Adrenal gland (tissue), 9 donors: ENCODE measurements at regions not wholly inside any gene's neighbourhood (a gene's known extent, or its start where the extent isn't known, plus 50 kb on each side); places are given as distances from the start of the nearest gene placed in this dataset.
"Not testable (repeated sequence)": the region's sequence is repeated elsewhere in the genome, so short reads cannot be mapped to it uniquely, and the experiment has no call there.

Experiments used
- DNase-seq, 7 donors: peaks; one replicate each; pipeline ENCODE4 v3.0.0-alpha.2; 2019 to 2020
- H3K27ac ChIP-seq, 5 donors: fragments of 200-600 bp; sonication (generic) in 4 of 5; 1 replicate in 3 of 5; 2 replicates in 2 of 5; pipeline versions ENCODE4 v1.5.1 to v1.8.0; 2016 to 2020; ENCODE audit warnings: mild to moderate bottlenecking in 1 of 5
- H3K27me3 ChIP-seq: fragments of 200-600 bp; 2 replicates; pipeline ENCODE4 v1.8.0; 2021
- H3K36me3 ChIP-seq, 2 donors: fragments of 200-600 bp; replicated peaks in 1 of 2; 1 replicate in 1 of 2; 2 replicates in 1 of 2; pipeline versions ENCODE4 v1.5.1 to v1.8.0; 2018 to 2022
- H3K4me1 ChIP-seq, 2 donors: fragments of 200-600 bp; replicated peaks in 1 of 2; 1 replicate in 1 of 2; 2 replicates in 1 of 2; pipeline versions ENCODE4 v1.5.1 to v1.8.0; 2018 to 2021
- H3K4me3 ChIP-seq, 4 donors: fragments of 200-600 bp; sonication (generic) in 3 of 4; one replicate each; pipeline ENCODE4 v1.5.1; 2016 to 2018
- H3K9me3 ChIP-seq, 3 donors: fragments of 200-600 bp; sonication (generic) in 1 of 3; replicated peaks in 1 of 3; 1 replicate in 2 of 3; 2 replicates in 1 of 3; pipeline versions ENCODE4 v1.5.1 to v1.8.0; 2016 to 2021
- CTCF ChIP-seq, 6 experiments: fragments of 450-650 bp in 4 of 6; fragments of 200-600 bp in 2 of 6; sonication (generic) in 1 of 6; IDR thresholded peaks; 1 replicate in 5 of 6; 2 replicates in 1 of 6; pipeline versions ENCODE4 v1.5.1 to v1.8.0; 2016 to 2021; ENCODE audit warnings: antibody characterized with exemption in 6 of 6, mild to moderate bottlenecking in 2 of 6, moderate library complexity in 1 of 6
- POLR2A ChIP-seq, 2 donors: fragments of 450-650 bp; IDR thresholded peaks; one replicate each; pipeline ENCODE4 v1.6.1; 2017; ENCODE audit warnings: antibody characterized with exemption in 2 of 2, mild to moderate bottlenecking in 2 of 2, moderate library complexity in 1 of 2
- WGBS, 4 donors: extraction: QIAGEN DNeasy Blood & Tissue Kit in 2 of 4; methylation state at CpG; one replicate each; pipeline versions ENCODE4 v1.1.5 to v1.1.7; 2013 to 2017; 5-methylcytosine and 5-hydroxymethylcytosine counted together
- intact Hi-C, 2 donors: fragments of 100-400 bp; cut with DNase I; formaldehyde crosslinking; loops; one replicate each; pipeline versions ENCODE4 v1.14.1 to v1.15.0; 2022 to 2023
- donor health status: healthy with polysubstance abuse.
- donor health status: Bipolar disorder and iron deficiency.
- donor health status: DM: yes; HTN: yes; CAD: no.
- donor health status: DM: no; HTN: no; CAD: no.
- donor health status: DM: no; HTN: no; CAD: no.

GRCh38 chr1:68758666-68759209 lies 261.9 kb upstream of the DEPDC1 start:
- intact Hi-C loops, result no loop called here
- no peak overlapping the region for H3K4me3 ChIP-seq
- H3K27ac ChIP-seq, result no peak overlapping the region
- WGBS, 4 donors, result 77 to 91% (median 82%) methylated on average over 1 of the region's 1 CpG; no CpG with 5 or more reads in 1 of the 4 donors
- no peak for DNase-seq
- H3K27me3 ChIP-seq, result no peaks in the 10 kb centered on the region
- H3K9me3 ChIP-seq, result no peaks in the 10 kb centered on the region
- H3K36me3 ChIP-seq, result no peaks in the 10 kb centered on the region
- no peaks in the 10 kb centered on the region for H3K4me1 ChIP-seq
- TF ChIP-seq CTCF (IDR thresholded peaks at IDR 0.05), result no peak

- intact Hi-C loops, result no loop called here
- H3K4me1 ChIP-seq, result no peaks in the 10 kb centered on the region
- no peaks in the 10 kb centered on the region for H3K27me3 ChIP-seq
- no peak overlapping the region for H3K4me3 ChIP-seq
- no peak overlapping the region for H3K27ac ChIP-seq
- 39 to 48% (median 43%) methylated on average over 1 of the region's 1 CpG for WGBS, 4 donors
- H3K9me3 ChIP-seq, result no peaks in the 10 kb centered on the region
- TF ChIP-seq POLR2A (IDR thresholded peaks at IDR 0.05) (no peak), CTCF (IDR thresholded peaks at IDR 0.05) (no peak)
- DNase-seq, result no peak
- no peaks in the 10 kb centered on the region for H3K36me3 ChIP-seq
Measured at GRCh38 chr1:68767941-68768340, 271.1 kb upstream of the DEPDC1 start.

- H3K27me3 ChIP-seq, result no peaks in the 10 kb centered on the region
- H3K36me3 ChIP-seq, result no peaks in the 10 kb centered on the region
- intact Hi-C loops, result no loop called here
- no peaks in the 10 kb centered on the region for H3K4me1 ChIP-seq
- no peak overlapping the region for H3K27ac ChIP-seq
- no peak for DNase-seq
- no peaks in the 10 kb centered on the region for H3K9me3 ChIP-seq
- H3K4me3 ChIP-seq, result no peak overlapping the region
- 69 to 77% (median 69%) methylated on average over 3 of the region's 3 CpGs for WGBS, 4 donors
- no peak for TF ChIP-seq POLR2A (IDR thresholded peaks at IDR 0.05)
- no peak for TF ChIP-seq CTCF (IDR thresholded peaks at IDR 0.05)
Measured at GRCh38 chr1:68770817-68771216, 273.9 kb upstream of the DEPDC1 start.

- Histone ChIP-seq H3K4me3 (no peak overlapping the region), H3K36me3 (no peaks in the 10 kb centered on the region), H3K9me3 (no peaks in the 10 kb centered on the region), H3K27ac (no peak overlapping the region), H3K27me3 (no peaks in the 10 kb centered on the region), H3K4me1 (no peaks in the 10 kb centered on the region)
- DNase-seq, result no peak
- WGBS, 4 donors, result 63 to 73% (median 67%) methylated on average over 3 of the region's 3 CpGs
- intact Hi-C loops, result no loop called here
- TF ChIP-seq CTCF (IDR thresholded peaks at IDR 0.05) (no peak), POLR2A (IDR thresholded peaks at IDR 0.05) (no peak)
Measured at GRCh38 chr1:68777851-68778250, 281.0 kb upstream of the DEPDC1 start.

- H3K27me3 ChIP-seq, H3K4me3 ChIP-seq, intact Hi-C loops, DNase-seq, H3K27ac ChIP-seq, H3K4me1 ChIP-seq, H3K9me3 ChIP-seq, H3K36me3 ChIP-seq: not testable (repeated sequence)
- 48 to 82% (median 76%) methylated on average over 1 of the region's 1 CpG for WGBS, 4 donors
Measured at GRCh38 chr1:68779841-68780240, 283.0 kb upstream of the DEPDC1 start.
